Skeletal muscle tissue (tissue), 3 donors: ENCODE measurements at regions not wholly inside any gene's neighbourhood (a gene's known extent, or its start where the extent isn't known, plus 50 kb on each side); places are given as distances from the start of the nearest gene placed in this dataset.

Experiments
- H3K27ac ChIP-seq: one replicate; pipeline ENCODE4 v1.7.0; 2013; ENCODE audit warnings: mild to moderate bottlenecking, low read depth, low read length, inconsistent platforms
- H3K27me3 ChIP-seq, 3 donors: one replicate each; pipeline ENCODE4 v1.7.0; 2013; ENCODE audit warnings: low read length in 3 of 3; ENCODE audit not compliant: control insufficient read depth in 3 of 3, insufficient read depth in 3 of 3
- H3K36me3 ChIP-seq, 3 donors: one replicate each; pipeline ENCODE4 v1.7.0; 2013; ENCODE audit warnings: low read length in 3 of 3; ENCODE audit not compliant: control insufficient read depth in 3 of 3, insufficient read depth in 3 of 3
- H3K4me1 ChIP-seq, 3 donors: one replicate each; pipeline ENCODE4 v1.7.0; 2013; ENCODE audit warnings: low read length in 3 of 3, mild to moderate bottlenecking in 3 of 3; ENCODE audit not compliant: control insufficient read depth in 3 of 3, insufficient read depth in 3 of 3
- H3K4me3 ChIP-seq, 3 donors: one replicate each; pipeline ENCODE4 v1.7.0; 2013; ENCODE audit warnings: low read length in 3 of 3
- H3K9ac ChIP-seq, 3 donors: one replicate each; pipeline ENCODE4 v1.7.0; 2013; ENCODE audit warnings: low read length in 3 of 3, mild to moderate bottlenecking in 3 of 3, moderate library complexity in 2 of 3, low read depth in 1 of 3
- H3K9me3 ChIP-seq, 3 donors: one replicate each; pipeline ENCODE4 v1.7.0; 2013; ENCODE audit warnings: low read length in 3 of 3; ENCODE audit not compliant: control insufficient read depth in 3 of 3
- donor health status: Osteomylitis.

- Histone ChIP-seq H3K36me3 (no peaks in the 10 kb centered on the region), H3K27me3 (no peaks in the 10 kb centered on the region), H3K4me3 (no peak overlapping the region), H3K4me1 (no peaks in the 10 kb centered on the region), H3K27ac (no peak overlapping the region), H3K9me3 (no peaks in the 10 kb centered on the region), H3K9ac (no peak overlapping the region)
These were observed 537.4 kb upstream of the SORCS1 start for GRCh38 chr10:107701943-107702342.

GRCh38 chr10:107692072-107692471, 527.6 kb upstream of the SORCS1 start:
- Histone ChIP-seq H3K27ac (no peak overlapping the region), H3K9ac (no peak overlapping the region), H3K36me3 (no peaks in the 10 kb centered on the region), H3K27me3 (no peaks in the 10 kb centered on the region), H3K9me3 (peaks cover 0 to 2% (median 0%) of the 10 kb centered on the region in 3 donors), H3K4me1 (no peaks in the 10 kb centered on the region), H3K4me3 (no peak overlapping the region)

- H3K4me3 ChIP-seq: no peak overlapping the region
- H3K4me1 ChIP-seq: no peaks in the 10 kb centered on the region
- H3K27ac ChIP-seq: no peak overlapping the region
- H3K9ac ChIP-seq: no peak overlapping the region
- no peaks in the 10 kb centered on the region for H3K36me3 ChIP-seq
- H3K27me3 ChIP-seq: no peaks in the 10 kb centered on the region
- peaks cover 0 to 2% (median 0%) of the 10 kb centered on the region in 3 donors for H3K9me3 ChIP-seq
These were observed 524.8 kb upstream of the SORCS1 start for GRCh38 chr10:107689323-107689722.

GRCh38 chr10:107687701-107688100, 523.2 kb upstream of the SORCS1 start:
- peaks cover 0 to 1% (median 0%) of the 10 kb centered on the region in 3 donors for H3K9me3 ChIP-seq
- no peak overlapping the region for H3K4me3 ChIP-seq
- no peak overlapping the region for H3K27ac ChIP-seq
- no peak overlapping the region for H3K9ac ChIP-seq
- no peaks in the 10 kb centered on the region for H3K36me3 ChIP-seq
- no peaks in the 10 kb centered on the region for H3K4me1 ChIP-seq
- no peaks in the 10 kb centered on the region for H3K27me3 ChIP-seq

- H3K27me3 ChIP-seq: no peaks in the 10 kb centered on the region
- no peak overlapping the region for H3K27ac ChIP-seq
- no peaks in the 10 kb centered on the region for H3K9me3 ChIP-seq
- no peak overlapping the region for H3K4me3 ChIP-seq
- H3K9ac ChIP-seq: no peak overlapping the region
- no peaks in the 10 kb centered on the region for H3K36me3 ChIP-seq
- H3K4me1 ChIP-seq: no peaks in the 10 kb centered on the region
These were observed 521.6 kb upstream of the SORCS1 start for GRCh38 chr10:107686095-107686494.

- Histone ChIP-seq H3K4me1 (no peaks in the 10 kb centered on the region), H3K9ac (no peak overlapping the region), H3K27ac (no peak overlapping the region), H3K27me3 (no peaks in the 10 kb centered on the region), H3K9me3 (no peaks in the 10 kb centered on the region), H3K4me3 (no peak overlapping the region), H3K36me3 (no peaks in the 10 kb centered on the region)
These were observed 507.5 kb upstream of the SORCS1 start for GRCh38 chr10:107671960-107672359.

- no peak overlapping the region for H3K9ac ChIP-seq
- no peaks in the 10 kb centered on the region for H3K4me1 ChIP-seq
- no peaks in the 10 kb centered on the region for H3K36me3 ChIP-seq
- H3K27me3 ChIP-seq: no peaks in the 10 kb centered on the region
- no peak overlapping the region for H3K4me3 ChIP-seq
- no peaks in the 10 kb centered on the region for H3K9me3 ChIP-seq
- no peak overlapping the region for H3K27ac ChIP-seq
These were observed 501.7 kb upstream of the SORCS1 start for GRCh38 chr10:107666214-107666613.

GRCh38 chr10:107665459-107665858, 501.0 kb upstream of the SORCS1 start:
- Histone ChIP-seq H3K9ac (no peak overlapping the region), H3K27me3 (no peaks in the 10 kb centered on the region), H3K4me1 (no peaks in the 10 kb centered on the region)

GRCh38 chr10:107657851-107658250, 493.3 kb upstream of the SORCS1 start:
- H3K36me3 ChIP-seq: no peaks in the 10 kb centered on the region
- no peak overlapping the region for H3K4me3 ChIP-seq

More at GRCh38 chr10:107665459-107665858, 501.0 kb upstream of the SORCS1 start:
- Histone ChIP-seq H3K36me3 (no peaks in the 10 kb centered on the region), H3K9me3 (no peaks in the 10 kb centered on the region), H3K4me3 (no peak overlapping the region), H3K27ac (no peak overlapping the region)

GRCh38 chr10:107656932-107657331, 492.4 kb upstream of the SORCS1 start:
- no peak overlapping the region for H3K4me3 ChIP-seq
- H3K36me3 ChIP-seq: no peaks in the 10 kb centered on the region
- H3K9ac ChIP-seq: no peak overlapping the region
- H3K27me3 ChIP-seq: no peaks in the 10 kb centered on the region
- peaks cover 0 to 2% (median 0%) of the 10 kb centered on the region in 3 donors for H3K4me1 ChIP-seq
- H3K27ac ChIP-seq: no peak overlapping the region
- no peaks in the 10 kb centered on the region for H3K9me3 ChIP-seq

More at GRCh38 chr10:107657851-107658250, 493.3 kb upstream of the SORCS1 start:
- H3K9me3 ChIP-seq: no peaks in the 10 kb centered on the region
- H3K27ac ChIP-seq: no peak overlapping the region
- H3K9ac ChIP-seq: no peak overlapping the region
- peaks cover 0 to 2% (median 0%) of the 10 kb centered on the region in 3 donors for H3K4me1 ChIP-seq
- no peaks in the 10 kb centered on the region for H3K27me3 ChIP-seq
